HCT116 (cell line): ENCODE measurements at regions not wholly inside any gene's neighbourhood (a gene's known extent, or its start where the extent isn't known, plus 50 kb on each side); places are given as distances from the start of the nearest gene placed in this dataset.

Experiments
- ATAC-seq: fragments of 200-7000 bp; cut with Tn5 transposase; 2 replicates; pipeline ENCODE4 v1.9.1; 2020; ENCODE audit warnings: mild to moderate bottlenecking, moderate library complexity
- BruUV-seq: library from RNA; stranded (reverse); fragments of 400-500 nt; replicated peaks from 2 replicates; lab custom pipeline; 2021; lab: Mats Ljungman, UMichigan
- CTCF ChIA-PET: fragments of 300-600 bp; sonication (Branson Sonifier 250); formaldehyde crosslinking; loops from one replicate; lab custom pipeline; 2021; ENCODE audit warnings: antibody characterized with exemption; lab: Charles Lee
- POLR2A ChIA-PET: fragments of 300-600, 350-600 bp; sonication (Branson Sonifier 250); formaldehyde crosslinking; loops from one replicate; lab custom pipeline; 2021; ENCODE audit warnings: antibody characterized with exemption; lab: Charles Lee
- RAD21 ChIA-PET, 2 experiments: fragments of 300-600 bp; sonication (Branson Sonifier 250); formaldehyde crosslinking; loops; one replicate each; lab custom pipeline; 2023; ENCODE audit warnings: low total read pairs in 2 of 2; ENCODE audit not compliant: uncharacterized antibody in 2 of 2, unreplicated experiment in 2 of 2, low non-redundant PET in 1 of 2; lab: Charles Lee
- DNase-seq: peaks from one replicate; pipeline ENCODE4 v3.0.0-alpha.2; 2010; ENCODE audit warnings: low read depth, low spot score
- H2AFZ ChIP-seq: fragments of 200-600 bp; shearing (Covaris generic), sonication (generic); 2 replicates; pipeline ENCODE4 v1.6.1; 2017; ENCODE audit warnings: low read depth, mixed run types, mixed read lengths, antibody characterized with exemption, low read length; ENCODE audit not compliant: poor library complexity, severe bottlenecking
- H3K27ac ChIP-seq: 2 replicates; pipeline ENCODE4 v1.5.1; 2012; ENCODE audit warnings: low read depth, low read length
- H3K27me3 ChIP-seq: fragments of 200-600 bp; sonication (generic); 2 replicates; pipeline ENCODE4 v1.6.1; 2016; ENCODE audit warnings: mixed run types, low read length, mixed read lengths; ENCODE audit not compliant: insufficient read depth
- H3K36me3 ChIP-seq, 2 experiments: fragments of 200-500 bp in 1 of 2; fragments of 200-600 bp in 1 of 2; sonication (Bioruptor generic) in 1 of 2; sonication (generic) in 1 of 2; 2 replicates each; pipeline versions ENCODE4 v1.5.1 to v1.6.1; 2014 to 2016; ENCODE audit warnings: low read length in 2 of 2, inconsistent platforms in 1 of 2, mixed read lengths in 1 of 2, mixed run types in 1 of 2; ENCODE audit not compliant: insufficient read depth in 2 of 2, control insufficient read depth in 1 of 2
- H3K4me1 ChIP-seq, 2 experiments: fragments of 200-600 bp in 1 of 2; sonication (generic) in 1 of 2; 2 replicates each; pipeline versions ENCODE4 v1.5.1 to v1.6.1; 2012 to 2017; ENCODE audit warnings: low read length in 2 of 2, inconsistent platforms in 1 of 2, mild to moderate bottlenecking in 1 of 2, mixed read lengths in 1 of 2, mixed run types in 1 of 2, moderate library complexity in 1 of 2; ENCODE audit not compliant: insufficient read depth in 2 of 2, control insufficient read depth in 1 of 2
- H3K4me2 ChIP-seq: fragments of 200-600 bp; sonication (generic); 2 replicates; pipeline ENCODE4 v1.6.1; 2017; ENCODE audit warnings: mixed run types, low read length, mixed read lengths
- H3K4me3 ChIP-seq, 2 experiments: fragments of 200-600 bp in 1 of 2; sonication (generic) in 1 of 2; replicated peaks in 1 of 2; 2 replicates each; pipeline ENCODE4 v1.5.1; 2011 to 2016; ENCODE audit warnings: low read length in 2 of 2, control low read depth in 1 of 2, low read depth in 1 of 2, mild to moderate bottlenecking in 1 of 2, mixed read lengths in 1 of 2, mixed run types in 1 of 2
- H3K79me2 ChIP-seq: fragments of 200-600 bp; sonication (generic); 2 replicates; pipeline ENCODE4 v1.6.1; 2017; ENCODE audit warnings: mild to moderate bottlenecking, mixed run types, low read length, moderate library complexity, mixed read lengths; ENCODE audit not compliant: insufficient read depth
- H3K9ac ChIP-seq: fragments of 200-600 bp; sonication (generic); 2 replicates; pipeline ENCODE4 v1.6.1; 2016; ENCODE audit warnings: low read length, mixed read lengths
- H3K9me2 ChIP-seq: fragments of 200-600 bp; sonication (generic), shearing (Covaris generic); 2 replicates; pipeline ENCODE4 v1.6.1; 2017; ENCODE audit warnings: mixed run types, mild to moderate bottlenecking, moderate library complexity; ENCODE audit not compliant: insufficient read depth
- H3K9me3 ChIP-seq, 2 experiments: fragments of 200-500 bp in 1 of 2; fragments of 200-600 bp in 1 of 2; sonication (Bioruptor generic) in 1 of 2; sonication (generic) in 1 of 2; 2 replicates each; pipeline ENCODE4 v1.6.1; 2014 to 2017; ENCODE audit warnings: low read length in 2 of 2, mixed read lengths in 2 of 2, inconsistent platforms in 1 of 2, low read depth in 1 of 2, mild to moderate bottlenecking in 1 of 2, mixed run types in 1 of 2, moderate library complexity in 1 of 2; ENCODE audit not compliant: control insufficient read depth in 1 of 2, insufficient read depth in 1 of 2
- H4K20me1 ChIP-seq: fragments of 200-600 bp; sonication (generic), shearing (Covaris generic); 2 replicates; pipeline ENCODE4 v1.6.1; 2017; ENCODE audit warnings: mixed run types, mild to moderate bottlenecking, moderate library complexity; ENCODE audit not compliant: insufficient read depth
- CBX3 ChIP-seq: IDR thresholded peaks from 2 replicates; pipeline ENCODE4 v1.6.1; 2012; ENCODE audit warnings: low read depth
- CTCF ChIP-seq, 3 experiments: fragments of 200-600 bp in 1 of 3; sonication (generic) in 1 of 3; IDR thresholded peaks in 2 of 3; conservative IDR thresholded peaks in 1 of 3; 2 replicates each; pipeline ENCODE4 v1.5.1; 2012 to 2017; ENCODE audit warnings: low read depth in 2 of 3, low read length in 2 of 3, antibody characterized with exemption in 1 of 3, borderline replicate concordance in 1 of 3, control low read depth in 1 of 3, mild to moderate bottlenecking in 1 of 3, mixed read lengths in 1 of 3, mixed run types in 1 of 3, moderate library complexity in 1 of 3; ENCODE audit not compliant: insufficient read depth in 1 of 3
- EZH2 ChIP-seq: fragments of 200-600 bp; sonication (generic); IDR thresholded peaks from 2 replicates; pipeline ENCODE4 v1.6.1; 2017; ENCODE audit warnings: antibody characterized with exemption, mixed run types
- EZH2phosphoT487 ChIP-seq: fragments of 200-600 bp; IDR thresholded peaks from 2 replicates; pipeline ENCODE4 v1.6.1; 2018; ENCODE audit warnings: antibody characterized with exemption, borderline replicate concordance
- JUND ChIP-seq: IDR thresholded peaks from 2 replicates; pipeline ENCODE4 v1.6.1; 2012
- POLR2AphosphoS5 ChIP-seq: IDR thresholded peaks from 2 replicates; pipeline ENCODE4 v1.6.1; 2011; ENCODE audit warnings: mild to moderate bottlenecking, low read depth, low read length, moderate library complexity
- REST ChIP-seq: IDR thresholded peaks from 2 replicates; pipeline ENCODE4 v1.6.1; 2012; ENCODE audit warnings: low read depth
- SP1 ChIP-seq: IDR thresholded peaks from 2 replicates; pipeline ENCODE4 v1.6.1; 2012; ENCODE audit warnings: low read depth
- SRF ChIP-seq: IDR thresholded peaks from 2 replicates; pipeline ENCODE4 v1.6.1; 2012; ENCODE audit warnings: low read depth
- TCF7L2 ChIP-seq: IDR thresholded peaks from 2 replicates; pipeline ENCODE4 v1.7.0; 2011; ENCODE audit warnings: borderline replicate concordance, inconsistent platforms; ENCODE audit not compliant: insufficient read depth, insufficient read length; ENCODE audit errors: extremely low read depth
- ZNF274 ChIP-seq: fragments of 200-500 bp; sonication (Bioruptor generic); IDR thresholded peaks from 2 replicates; pipeline ENCODE4 v1.6.1; 2014; ENCODE audit warnings: mild to moderate bottlenecking, low read depth, low read length, inconsistent platforms
- intact Hi-C: fragments of 100-400 bp; cut with micrococcal nuclease; formaldehyde crosslinking; loops from 2 replicates; pipeline ENCODE4 v1.10.0; 2022

GRCh38 chr20:7015257-7015656 lies 247.8 kb downstream of the BMP2 start:
- Histone ChIP-seq H3K9ac (no peak overlapping the region), H3K27me3 (no peaks in the 10 kb centered on the region), H3K4me3 (no peak overlapping the region), H3K9me3 (peaks cover 0 to 27% of the 10 kb centered on the region in 2 experiments; a peak in 1 of 4 replicates), H3K4me2 (no peak overlapping the region), H3K27ac (no peak overlapping the region), H2AFZ (no peak overlapping the region), H4K20me1 (no peaks in the 10 kb centered on the region), H3K9me2 (no peaks in the 10 kb centered on the region), H3K79me2 (no peaks in the 10 kb centered on the region), H3K4me1 (no peaks in the 10 kb centered on the region), H3K36me3 (no peaks in the 10 kb centered on the region)
- ChIA-PET POLR2A (no interaction called here), CTCF (no interaction called here), RAD21 (no interaction called here)
- ATAC-seq (no peak), DNase-seq (no peak)
- TF ChIP-seq REST, result no peak
- no peak for TF ChIP-seq POLR2AphosphoS5
- no peak for TF ChIP-seq EZH2
- TF ChIP-seq SRF, result no peak
- TF ChIP-seq JUND, result no peak
- no peak for TF ChIP-seq ZNF274
- TF ChIP-seq CBX3, result no peak
- TF ChIP-seq CTCF (IDR thresholded peaks at IDR 0.05 in 2 of 3, conservative IDR thresholded peaks at IDR 0.05 in 1 of 3; ENCODE audit: borderline replicate concordance in 1 of 3, insufficient read depth in 1 of 3, low read depth in 2 of 3, low read length in 2 of 3), result no peak
- TF ChIP-seq SP1, result no peak
- TF ChIP-seq EZH2phosphoT487, result no peak
- no peak for TF ChIP-seq TCF7L2
- intact Hi-C loops, result no loop called here
- BruUV-seq, result no TSS peak
